HG03520 (cell line): ENCODE measurements at regions not wholly inside any gene's neighbourhood (a gene's known extent, or its start where the extent isn't known, plus 50 kb on each side); places are given as distances from the start of the nearest gene placed in this dataset.
"Not testable (repeated sequence)": the region's sequence is repeated elsewhere in the genome, so short reads cannot be mapped to it uniquely, and the experiment has no call there.

Experiments used
- ATAC-seq: cut with Tn5 transposase; IDR thresholded peaks from one replicate; pipeline ENCODE4 v1.9.1; 2021; ENCODE audit warnings: mild to moderate bottlenecking, moderate library complexity; ENCODE audit not compliant: unreplicated experiment

- ATAC-seq = no peak
These were observed 836.6 kb downstream of the SLC6A15 start for GRCh38 chr12:84075991-84076390.

GRCh38 chr12:84073401-84073800 is 839.2 kb downstream of the SLC6A15 start:
- ATAC-seq = no peak

- no peak for ATAC-seq
These were observed 839.6 kb downstream of the SLC6A15 start for GRCh38 chr12:84072961-84073360.

- ATAC-seq = no peak
These were observed 842.3 kb downstream of the SLC6A15 start for GRCh38 chr12:84070292-84070691.

GRCh38 chr12:84069699-84070098 is 842.9 kb downstream of the SLC6A15 start:
- no peak for ATAC-seq

- ATAC-seq = no peak
These were observed 843.4 kb downstream of the SLC6A15 start for GRCh38 chr12:84069198-84069597.

- ATAC-seq = no peak
These were observed 854.5 kb downstream of the SLC6A15 start for GRCh38 chr12:84058136-84058535.

- ATAC-seq = no peak
These were observed 857.8 kb downstream of the SLC6A15 start for GRCh38 chr12:84054811-84055210.

GRCh38 chr12:84047881-84048280 is 864.7 kb downstream of the SLC6A15 start:
- ATAC-seq = no peak

- ATAC-seq = no peak
These were observed 865.7 kb downstream of the SLC6A15 start for GRCh38 chr12:84046859-84047258.

- no peak for ATAC-seq
These were observed 869.2 kb downstream of the SLC6A15 start for GRCh38 chr12:84043355-84043754.

GRCh38 chr12:84038242-84038641 is 874.4 kb downstream of the SLC6A15 start:
- ATAC-seq = no peak

GRCh38 chr12:84036912-84037311 is 875.7 kb downstream of the SLC6A15 start:
- no peak for ATAC-seq

GRCh38 chr12:84035766-84036165 is 876.8 kb downstream of the SLC6A15 start:
- no peak for ATAC-seq

- ATAC-seq = no peak
These were observed 877.7 kb downstream of the SLC6A15 start for GRCh38 chr12:84034871-84035270.

GRCh38 chr12:84033162-84033561 is 879.4 kb downstream of the SLC6A15 start:
- no peak for ATAC-seq

GRCh38 chr12:84018556-84019179 is 893.9 kb downstream of the SLC6A15 start:
- not testable (repeated sequence) for ATAC-seq

- no peak for ATAC-seq
These were observed 895.6 kb downstream of the SLC6A15 start for GRCh38 chr12:84016956-84017355.

- ATAC-seq = no peak
These were observed 915.2 kb downstream of the SLC6A15 start for GRCh38 chr12:83997423-83997822.

- ATAC-seq = no peak
These were observed 915.9 kb downstream of the SLC6A15 start for GRCh38 chr12:83996671-83997070.

GRCh38 chr12:83985084-83985483 is 927.5 kb downstream of the SLC6A15 start:
- no peak for ATAC-seq

- no peak for ATAC-seq
These were observed 932.2 kb downstream of the SLC6A15 start for GRCh38 chr12:83980398-83980797.

- no peak for ATAC-seq
These were observed 932.8 kb downstream of the SLC6A15 start for GRCh38 chr12:83979785-83980184.
